HEK293T (cell line): ENCODE measurements at regions not wholly inside any gene's neighbourhood (a gene's known extent, or its start where the extent isn't known, plus 50 kb on each side); places are given as distances from the start of the nearest gene placed in this dataset.

ENCODE experiments used
- CTCF ChIA-PET: fragments of 350-600 bp; formaldehyde crosslinking; extraction: SDS; loops from one replicate; lab custom pipeline; 2021; ENCODE audit warnings: antibody characterized with exemption, inconsistent platforms; lab: Yijun Ruan, JAX
- POLR2A ChIA-PET: fragments of 350-600 bp; formaldehyde crosslinking; extraction: SDS; loops from one replicate; lab custom pipeline; 2020; ENCODE audit warnings: antibody characterized with exemption, inconsistent platforms; lab: Yijun Ruan, JAX
- DNase-seq: peaks from one replicate; pipeline ENCODE4 v3.0.0; 2012; ENCODE audit warnings: mixed read lengths; ENCODE audit errors: extremely low spot score
- ARNT ChIP-seq: fragments of 450-650 bp; IDR thresholded peaks from 2 replicates; pipeline ENCODE4 v1.6.1; 2017; ENCODE audit warnings: mild to moderate bottlenecking
- BHLHE40 ChIP-seq: fragments of 450-650 bp; IDR thresholded peaks from 2 replicates; pipeline ENCODE4 v1.6.1; 2016; ENCODE audit warnings: mild to moderate bottlenecking, moderate library complexity, borderline replicate concordance
- CTBP1 ChIP-seq: fragments of 450-650 bp; IDR thresholded peaks from 2 replicates; pipeline ENCODE4 v1.6.1; 2016; ENCODE audit warnings: borderline replicate concordance
- ELF4 ChIP-seq: fragments of 450-650 bp; IDR thresholded peaks from 2 replicates; pipeline ENCODE4 v1.6.1; 2017; ENCODE audit warnings: antibody characterized with exemption
- FOXA1 ChIP-seq: fragments of 450-650 bp; IDR thresholded peaks from 2 replicates; pipeline ENCODE4 v1.6.1; 2016; ENCODE audit warnings: mild to moderate bottlenecking
- FOXK2 ChIP-seq: fragments of 450-650 bp; IDR thresholded peaks from 2 replicates; pipeline ENCODE4 v1.6.1; 2016; ENCODE audit warnings: mild to moderate bottlenecking
- FOXM1 ChIP-seq: fragments of 450-650 bp; IDR thresholded peaks from 2 replicates; pipeline ENCODE4 v1.6.1; 2017; ENCODE audit warnings: mild to moderate bottlenecking, borderline replicate concordance
- HDGF ChIP-seq: fragments of 450-650 bp; IDR thresholded peaks from 2 replicates; pipeline ENCODE4 v1.6.1; 2017; ENCODE audit warnings: antibody characterized with exemption, borderline replicate concordance
- L3MBTL2 ChIP-seq: fragments of 450-650 bp; conservative IDR thresholded peaks from 2 replicates; pipeline ENCODE4 v1.6.1; 2016; ENCODE audit warnings: mild to moderate bottlenecking
- LEF1 ChIP-seq: fragments of 450-650 bp; IDR thresholded peaks from 2 replicates; pipeline ENCODE4 v1.6.1; 2017; ENCODE audit warnings: mild to moderate bottlenecking, borderline replicate concordance
- NFRKB ChIP-seq: fragments of 450-650 bp; IDR thresholded peaks from 2 replicates; pipeline ENCODE4 v1.6.1; 2016; ENCODE audit warnings: mild to moderate bottlenecking, moderate library complexity
- SP1 ChIP-seq: fragments of 450-650 bp; IDR thresholded peaks from 2 replicates; pipeline ENCODE4 v1.6.1; 2017
- SUZ12 ChIP-seq: fragments of 450-650 bp; IDR thresholded peaks from 2 replicates; pipeline ENCODE4 v1.6.1; 2016; ENCODE audit warnings: mild to moderate bottlenecking
- TARDBP ChIP-seq: fragments of 450-650 bp; IDR thresholded peaks from 2 replicates; pipeline ENCODE4 v1.6.1; 2016
- ZNF384 ChIP-seq: fragments of 450-650 bp; IDR thresholded peaks from 2 replicates; pipeline ENCODE4 v1.6.1; 2016
- TF ChIP-seq, protein P1 (sequence below): fragments of 450-650 bp; IDR thresholded peaks from 2 replicates; pipeline ENCODE4 v1.6.1; 2016

DNA sequence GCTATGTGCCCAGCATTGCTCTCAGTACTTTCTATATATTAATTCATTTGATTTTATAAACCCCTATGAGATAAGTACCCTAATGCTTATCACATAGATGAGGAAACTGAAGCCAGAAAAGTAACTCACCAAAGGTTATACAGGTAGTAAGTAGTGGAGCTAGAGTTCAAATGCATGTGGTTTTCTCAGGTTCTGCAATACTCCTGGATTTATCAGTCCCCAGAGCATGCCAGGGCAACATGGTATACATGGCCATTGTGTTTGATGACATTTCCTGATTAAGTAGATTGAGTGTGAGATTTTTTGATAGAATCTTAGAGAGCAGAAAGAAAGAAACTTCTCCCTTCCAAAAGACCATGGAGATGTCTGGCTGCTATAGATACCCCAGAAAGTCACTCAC is 233.1 kb downstream of the IKZF2 start:
- TF ChIP-seq LEF1 (no peak), FOXM1 (no peak), TARDBP (no peak), FOXK2 (no peak), BHLHE40 (no peak), NFRKB (no peak), FOXA1 (no peak), ARNT (no peak), L3MBTL2 (no peak), CTBP1 (no peak), ZNF384 (no peak), SP1 (no peak), SUZ12 (no peak), ELF4 (no peak)
- TF ChIP-seq, protein P1, sequence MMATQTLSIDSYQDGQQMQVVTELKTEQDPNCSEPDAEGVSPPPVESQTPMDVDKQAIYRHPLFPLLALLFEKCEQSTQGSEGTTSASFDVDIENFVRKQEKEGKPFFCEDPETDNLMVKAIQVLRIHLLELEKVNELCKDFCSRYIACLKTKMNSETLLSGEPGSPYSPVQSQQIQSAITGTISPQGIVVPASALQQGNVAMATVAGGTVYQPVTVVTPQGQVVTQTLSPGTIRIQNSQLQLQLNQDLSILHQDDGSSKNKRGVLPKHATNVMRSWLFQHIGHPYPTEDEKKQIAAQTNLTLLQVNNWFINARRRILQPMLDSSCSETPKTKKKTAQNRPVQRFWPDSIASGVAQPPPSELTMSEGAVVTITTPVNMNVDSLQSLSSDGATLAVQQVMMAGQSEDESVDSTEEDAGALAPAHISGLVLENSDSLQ, result no peak
- ChIA-PET POLR2A (no interaction called here), CTCF (no interaction called here)
- DNase-seq, result no peak

DNA sequence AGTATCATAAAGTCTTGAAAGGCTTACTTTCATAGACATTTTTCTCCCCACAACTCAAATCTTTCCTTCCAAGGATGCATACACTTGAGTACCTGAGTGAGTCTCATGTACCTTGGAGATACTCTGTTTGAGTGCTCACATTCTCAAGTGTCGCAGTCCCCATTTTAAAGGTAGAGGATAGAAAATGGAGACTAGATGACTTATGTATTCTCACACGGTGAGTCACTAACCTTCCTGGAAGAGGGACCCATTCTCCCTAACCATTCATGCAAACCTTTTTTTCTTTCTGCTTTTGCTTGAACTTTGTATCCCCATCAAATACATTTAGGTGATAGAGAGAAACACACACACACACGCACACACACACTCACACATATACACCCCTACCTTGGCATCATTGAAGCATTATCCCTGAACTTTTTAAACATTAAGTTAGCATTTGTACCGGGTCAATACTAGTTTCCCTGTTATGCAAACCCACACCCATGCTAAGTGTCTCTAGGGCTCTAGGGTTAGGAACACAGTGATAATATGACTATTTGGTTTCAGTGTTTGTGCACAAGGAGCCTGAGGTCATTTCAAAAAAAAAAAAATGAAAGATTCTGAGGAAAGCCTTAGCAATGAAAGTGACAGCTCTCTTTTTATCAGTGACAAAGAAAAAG is 236.2 kb downstream of the IKZF2 start:
- POLR2A ChIA-PET, result no interaction called here
- DNase-seq, result no peak
- TF ChIP-seq, protein P1, result no peak
- no peak for TF ChIP-seq L3MBTL2
- no peak for TF ChIP-seq CTBP1
- TF ChIP-seq FOXA1, result no peak
- no peak for TF ChIP-seq SUZ12
- TF ChIP-seq ZNF384, result no peak
- TF ChIP-seq BHLHE40, result no peak
- no peak for TF ChIP-seq FOXK2
- TF ChIP-seq SP1, result no peak
- no peak for TF ChIP-seq FOXM1
- TF ChIP-seq HDGF, result no peak
- no peak for TF ChIP-seq TARDBP
- no peak for TF ChIP-seq ARNT
- no peak for TF ChIP-seq LEF1
- TF ChIP-seq ELF4, result no peak
- CTCF ChIA-PET, result no interaction called here

DNA sequence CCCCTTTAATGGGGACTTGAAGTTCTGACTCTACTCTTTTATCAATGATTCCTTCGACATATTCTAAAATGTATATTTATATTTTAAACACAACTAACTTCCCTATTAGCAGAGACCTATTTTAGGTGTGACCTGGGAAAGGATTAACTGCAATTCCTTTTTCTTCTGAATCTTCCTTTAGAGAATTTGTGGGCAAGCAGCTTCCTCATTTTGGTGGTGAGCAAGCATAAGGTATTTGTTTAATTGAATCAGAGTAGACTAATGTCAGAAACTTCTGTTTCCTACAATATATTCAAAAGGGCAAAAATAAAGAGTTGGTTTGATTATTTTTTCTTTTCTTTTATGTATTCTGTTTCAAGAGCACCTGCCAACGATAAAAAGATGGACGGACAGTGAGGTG is 237.0 kb downstream of the IKZF2 start:
- CTCF ChIA-PET, result no interaction called here
- POLR2A ChIA-PET, result no interaction called here
- no peak for DNase-seq
- TF ChIP-seq TARDBP (no peak), FOXK2 (no peak), FOXM1 (no peak), HDGF (no peak), CTBP1 (no peak), L3MBTL2 (no peak), LEF1 (no peak), ARNT (no peak), ELF4 (no peak), BHLHE40 (no peak), ZNF384 (no peak), SUZ12 (no peak), SP1 (no peak), NFRKB (no peak)

DNA sequence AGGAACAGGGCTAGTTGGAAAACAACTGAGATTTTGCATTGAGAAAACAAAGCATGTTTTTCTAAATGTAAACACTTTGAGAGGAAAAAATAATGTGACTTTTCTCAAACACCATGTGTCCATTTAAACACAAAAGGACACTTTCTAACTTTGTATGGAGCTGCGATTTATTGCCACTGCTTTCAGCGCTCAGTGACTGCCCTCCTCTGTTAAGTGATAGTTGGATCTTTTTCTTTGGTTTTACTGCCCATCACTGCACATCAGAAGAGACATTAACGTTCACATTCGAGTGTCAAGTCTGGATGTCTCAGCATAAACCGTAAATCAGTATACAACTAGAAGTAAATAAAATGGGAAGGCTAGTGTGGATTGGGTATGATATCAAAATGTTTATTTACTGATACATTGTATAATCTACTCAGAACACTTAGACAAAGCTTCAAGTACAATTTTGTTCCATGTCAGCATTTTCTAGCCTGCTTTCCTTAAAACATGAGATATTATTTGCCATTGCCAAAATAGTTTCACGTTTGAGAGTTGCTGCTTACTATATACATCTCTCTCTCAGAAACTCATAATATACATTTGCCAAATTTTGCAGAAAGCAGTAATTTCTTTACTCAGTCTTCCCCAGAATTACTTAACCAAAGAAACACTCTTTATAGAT is 237.6 kb downstream of the IKZF2 start:
- TF ChIP-seq TARDBP (no peak), ZNF384 (no peak), ARNT (no peak), SUZ12 (no peak), L3MBTL2 (no peak), FOXM1 (no peak), FOXK2 (no peak), BHLHE40 (no peak), LEF1 (no peak), FOXA1 (no peak), HDGF (no peak), NFRKB (no peak), ELF4 (no peak), CTBP1 (no peak)
- DNase-seq, result no peak
- ChIA-PET CTCF (no interaction called here), POLR2A (no interaction called here)

DNA sequence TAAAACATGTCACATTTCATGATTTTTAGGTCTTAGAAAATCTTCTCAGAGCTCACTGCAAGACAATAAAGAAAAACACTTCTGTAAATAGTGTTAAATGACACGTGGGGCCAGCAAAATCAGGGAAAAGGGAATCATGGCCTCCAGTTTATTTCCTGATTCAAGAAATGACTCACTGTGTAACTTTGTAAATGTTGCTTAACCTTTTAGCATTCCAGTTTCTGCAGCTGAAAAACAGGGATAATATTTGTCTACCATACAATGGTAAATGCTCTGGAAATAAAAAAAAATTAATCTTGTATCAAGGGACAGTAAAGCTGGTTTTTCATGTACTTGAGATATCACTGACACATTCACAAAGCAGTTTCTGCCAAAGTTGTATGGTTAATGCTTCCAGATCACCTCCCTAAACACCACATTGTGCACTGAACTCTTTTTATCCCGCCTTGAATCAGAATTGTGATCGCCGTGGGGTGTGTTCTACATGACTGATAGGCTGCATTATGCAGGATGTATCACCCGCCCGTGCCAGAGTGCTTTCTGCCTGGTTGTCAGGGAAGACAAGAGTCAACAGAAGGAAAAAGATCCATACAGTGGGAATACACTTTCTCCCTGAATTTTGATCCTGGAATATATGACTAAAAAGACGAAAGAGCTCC is 238.8 kb downstream of the IKZF2 start:
- DNase-seq, result no peak
- no peak for TF ChIP-seq ZNF384
- TF ChIP-seq CTBP1, result no peak
- no peak for TF ChIP-seq HDGF
- no peak for TF ChIP-seq TARDBP
- TF ChIP-seq LEF1, result no peak
- no peak for TF ChIP-seq SUZ12
- no peak for TF ChIP-seq BHLHE40
- TF ChIP-seq, protein P1, result no peak
- no peak for TF ChIP-seq FOXM1
- no peak for TF ChIP-seq ELF4
- TF ChIP-seq FOXA1, result no peak
- TF ChIP-seq L3MBTL2, result no peak
- TF ChIP-seq NFRKB, result no peak
- TF ChIP-seq ARNT, result no peak
- TF ChIP-seq SP1, result no peak
- ChIA-PET CTCF (no interaction called here), POLR2A (no interaction called here)
